Natural killer cell (primary cell): ENCODE measurements at regions not wholly inside any gene's neighbourhood (a gene's known extent, or its start where the extent isn't known, plus 50 kb on each side); places are given as distances from the start of the nearest gene placed in this dataset.

ENCODE experiments used
- ATAC-seq, 3 donors: fragments of 150-1000 bp in 2 of 3; fragments of 200-7000 bp in 1 of 3; cut with Tn5 transposase; 1 replicate in 1 of 3; 2 replicates in 2 of 3; pipeline ENCODE4 v1.10.0; 2021; ENCODE audit warnings: mild to moderate bottlenecking in 2 of 3, moderate library complexity in 2 of 3
- DNase-seq, 2 donors: peaks; one replicate each; pipeline versions ENCODE4 v3.0.0 to v3.0.0-alpha.2; 2013 to 2021; ENCODE audit warnings: mixed read lengths in 1 of 2
- H3K27ac ChIP-seq: one replicate; pipeline ENCODE4 v1.5.1; 2013; ENCODE audit warnings: mild to moderate bottlenecking, low read length
- H3K27me3 ChIP-seq: one replicate; pipeline ENCODE4 v1.6.1; 2013; ENCODE audit warnings: low read length; ENCODE audit not compliant: control insufficient read depth, insufficient read depth
- H3K36me3 ChIP-seq: one replicate; pipeline ENCODE4 v1.6.1; 2013; ENCODE audit warnings: low read length; ENCODE audit not compliant: control insufficient read depth, insufficient read depth
- H3K4me1 ChIP-seq: one replicate; pipeline ENCODE4 v1.6.1; 2013; ENCODE audit warnings: low read length; ENCODE audit not compliant: control insufficient read depth, insufficient read depth
- H3K4me3 ChIP-seq: one replicate; pipeline ENCODE4 v1.5.1; 2013; ENCODE audit warnings: low read length
- H3K9me3 ChIP-seq: one replicate; pipeline ENCODE4 v1.6.1; 2013; ENCODE audit warnings: low read length; ENCODE audit not compliant: control insufficient read depth, insufficient read depth
- H3K27ac Mint-ChIP-seq, 2 donors: one replicate each; pipeline ENCODE4 v1.8.0; 2022; ENCODE audit warnings: mild to moderate bottlenecking in 2 of 2, mixed read lengths in 2 of 2, moderate library complexity in 1 of 2
- H3K27me3 Mint-ChIP-seq, 2 donors: one replicate each; pipeline ENCODE4 v1.8.0; 2022; ENCODE audit warnings: low read depth in 2 of 2, mixed read lengths in 2 of 2
- H3K36me3 Mint-ChIP-seq: one replicate; pipeline ENCODE4 v1.8.0; 2022; ENCODE audit warnings: mixed read lengths
- H3K4me1 Mint-ChIP-seq, 2 donors: one replicate each; pipeline ENCODE4 v1.8.0; 2022; ENCODE audit warnings: mixed read lengths in 2 of 2
- H3K4me3 Mint-ChIP-seq: one replicate; pipeline ENCODE4 v1.8.0; 2022; ENCODE audit warnings: mild to moderate bottlenecking, moderate library complexity, mixed read lengths
- H3K9me3 Mint-ChIP-seq, 2 donors: one replicate each; pipeline ENCODE4 v1.8.0; 2022; ENCODE audit warnings: mixed read lengths in 2 of 2
- CTCF ChIP-seq: fragments of 200-600 bp; IDR thresholded peaks from one replicate; pipeline ENCODE4 v1.8.0; 2022; ENCODE audit warnings: antibody characterized with exemption
- WGBS: methylation state at CpG from one replicate; pipeline ENCODE4 v1.1.7; 2013; ENCODE audit warnings: missing lambda C conversion rate; ENCODE audit not compliant: insufficient coverage; 5-methylcytosine and 5-hydroxymethylcytosine counted together
- intact Hi-C: fragments of 100-400 bp; cut with micrococcal nuclease; formaldehyde crosslinking; loops from one replicate; pipeline ENCODE4 v1.14.2; 2022

DNA sequence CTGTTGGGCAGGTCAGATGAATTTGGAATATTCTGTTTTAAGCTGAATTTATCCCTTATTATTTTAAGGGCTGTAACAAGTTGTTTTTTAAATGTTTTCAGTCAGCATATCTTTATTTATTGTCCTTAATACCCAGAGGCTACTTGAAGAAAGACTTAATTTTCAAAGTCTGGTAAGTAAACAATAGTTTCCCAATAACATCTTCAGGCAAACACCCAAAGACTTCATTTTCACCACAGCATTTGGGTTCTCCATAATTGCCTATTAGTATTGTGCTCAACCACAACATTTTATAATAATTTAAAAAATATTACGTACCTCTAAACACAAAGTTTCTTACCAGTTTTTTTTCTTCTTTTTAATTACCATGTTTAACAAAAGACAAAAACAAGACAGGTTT lies 60.0 kb upstream of the MKLN1 start:
- peaks cover 0 to 2% of the 10 kb centered on the region in 2 donors for H3K9me3 Mint-ChIP-seq
- ATAC-seq = no peak
- intact Hi-C loops = no loop called here
- H3K4me3 Mint-ChIP-seq = no peak overlapping the region
- DNase-seq = no peak
- Histone ChIP-seq H3K27me3 (no peaks in the 10 kb centered on the region), H3K27ac (no peak overlapping the region), H3K4me3 (no peak overlapping the region), H3K36me3 (no peaks in the 10 kb centered on the region), H3K9me3 (no peaks in the 10 kb centered on the region), H3K4me1 (no peaks in the 10 kb centered on the region)
- H3K27ac Mint-ChIP-seq = no peak overlapping the region
- no peak for TF ChIP-seq CTCF
- H3K27me3 Mint-ChIP-seq = peaks cover 0 to 9% of the 10 kb centered on the region in 2 donors
- no peaks in the 10 kb centered on the region for H3K36me3 Mint-ChIP-seq
- no CpG with 5 or more reads among the region's 1 CpG for WGBS
- H3K4me1 Mint-ChIP-seq = peaks cover 0 to 4% of the 10 kb centered on the region in 2 donors

DNA sequence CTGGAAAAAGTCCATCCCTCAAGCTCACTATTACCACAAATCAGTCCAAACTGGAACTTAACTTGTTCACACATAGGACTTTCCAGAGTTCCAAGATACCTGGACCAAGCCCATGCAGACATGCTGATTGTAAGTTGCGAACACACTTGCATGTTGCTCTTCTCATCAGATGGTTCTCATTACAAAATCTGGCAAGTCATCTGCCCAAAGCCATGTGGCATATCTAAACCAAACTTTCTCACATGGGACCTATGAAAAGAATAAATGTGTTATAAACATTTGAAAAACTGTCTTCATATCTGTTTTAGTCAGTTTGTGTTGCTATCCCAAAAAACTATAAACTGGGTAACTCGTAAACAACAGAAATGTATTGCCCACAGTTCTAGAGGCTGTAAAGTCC lies 58.8 kb upstream of the MKLN1 start:
- no peak overlapping the region for H3K4me3 Mint-ChIP-seq
- TF ChIP-seq CTCF = no peak
- no peaks in the 10 kb centered on the region for H3K27me3 ChIP-seq
- no peaks in the 10 kb centered on the region for H3K4me1 ChIP-seq
- peaks cover 0 to 2% of the 10 kb centered on the region in 2 donors for H3K9me3 Mint-ChIP-seq
- H3K9me3 ChIP-seq = no peaks in the 10 kb centered on the region
- WGBS = 78% methylated on average over 2 of the region's 2 CpGs
- intact Hi-C loops = no loop called here
- no peak overlapping the region for H3K4me3 ChIP-seq
- H3K27ac Mint-ChIP-seq = no peak overlapping the region
- no peaks in the 10 kb centered on the region for H3K36me3 ChIP-seq
- peaks cover 0 to 4% of the 10 kb centered on the region in 2 donors for H3K4me1 Mint-ChIP-seq
- DNase-seq (no peak), ATAC-seq (no peak)
- peaks cover 0 to 9% of the 10 kb centered on the region in 2 donors for H3K27me3 Mint-ChIP-seq
- no peaks in the 10 kb centered on the region for H3K36me3 Mint-ChIP-seq
- no peak overlapping the region for H3K27ac ChIP-seq

DNA sequence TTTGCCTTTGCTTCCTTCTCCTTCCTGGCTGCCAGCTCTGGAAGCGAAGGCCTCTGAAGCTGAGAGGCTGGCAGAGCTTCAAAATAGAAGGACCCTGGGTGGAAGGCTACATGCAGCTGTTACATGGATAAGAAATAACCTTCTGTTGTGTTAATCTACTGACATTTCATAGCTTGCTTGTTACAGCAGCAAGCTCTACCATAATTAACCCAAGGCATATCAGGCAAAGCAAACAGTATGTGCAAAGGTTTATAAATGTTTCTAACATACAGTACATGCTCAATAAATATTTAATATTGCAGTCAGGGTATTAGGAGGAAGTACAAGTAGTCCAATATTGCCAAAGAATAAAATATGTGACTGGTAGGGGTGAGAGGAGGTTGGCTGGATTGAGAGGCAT lies 55.6 kb upstream of the MKLN1 start:
- Mint-ChIP-seq H3K4me1 (no peaks in the 10 kb centered on the region), H3K27ac (no peak overlapping the region), H3K27me3 (peaks cover 0 to 9% of the 10 kb centered on the region in 2 donors), H3K36me3 (no peaks in the 10 kb centered on the region), H3K9me3 (peaks cover 0 to 2% of the 10 kb centered on the region in 2 donors), H3K4me3 (no peak overlapping the region)
- H3K27me3 ChIP-seq = no peaks in the 10 kb centered on the region
- H3K36me3 ChIP-seq = no peaks in the 10 kb centered on the region
- no peaks in the 10 kb centered on the region for H3K4me1 ChIP-seq
- H3K9me3 ChIP-seq = no peaks in the 10 kb centered on the region
- WGBS = no CpG with 5 or more reads among the region's 1 CpG
- H3K27ac ChIP-seq = no peak overlapping the region
- DNase-seq (no peak), ATAC-seq (no peak)
- no peak for TF ChIP-seq CTCF
- intact Hi-C loops = no loop called here
- H3K4me3 ChIP-seq = no peak overlapping the region

GRCh38 chr7:131274986-131275385 lies 52.7 kb upstream of the MKLN1 start:
- DNase-seq (no peak), ATAC-seq (no peak)
- intact Hi-C loops = no loop called here
- Histone ChIP-seq H3K27ac (no peak overlapping the region), H3K36me3 (no peaks in the 10 kb centered on the region), H3K27me3 (no peaks in the 10 kb centered on the region), H3K4me3 (no peak overlapping the region), H3K4me1 (no peaks in the 10 kb centered on the region), H3K9me3 (no peaks in the 10 kb centered on the region)
- Mint-ChIP-seq H3K36me3 (no peaks in the 10 kb centered on the region), H3K4me3 (no peak overlapping the region), H3K27ac (no peak overlapping the region), H3K4me1 (no peaks in the 10 kb centered on the region), H3K9me3 (no peaks in the 10 kb centered on the region), H3K27me3 (peaks cover 0 to 4% of the 10 kb centered on the region in 2 donors)
- no peak for TF ChIP-seq CTCF
- 100% methylated on average over 1 of the region's 2 CpGs for WGBS
